COR-L47 (cell line): ENCODE measurements at regions not wholly inside any gene's neighbourhood (a gene's known extent, or its start where the extent isn't known, plus 50 kb on each side); places are given as distances from the start of the nearest gene placed in this dataset.
"Not testable (repeated sequence)": the region's sequence is repeated elsewhere in the genome, so short reads cannot be mapped to it uniquely, and the experiment has no call there.

Experiments
- DNase-seq: peaks from one replicate; lab custom pipeline; 2025; lab: John Stamatoyannopoulos, UW

- no peak for DNase-seq
Measured at GRCh38 chr5:40347981-40348725, 331.6 kb upstream of the PTGER4 start.

GRCh38 chr5:40346901-40347300, 332.8 kb upstream of the PTGER4 start:
- DNase-seq, result no peak

- not testable (repeated sequence) for DNase-seq
Measured at GRCh38 chr5:40338434-40338833, 341.3 kb upstream of the PTGER4 start.

- DNase-seq, result no peak
Measured at GRCh38 chr5:40334242-40334635, 345.5 kb upstream of the PTGER4 start.

- DNase-seq, result no peak
Measured at GRCh38 chr5:40333459-40334241, 346.1 kb upstream of the PTGER4 start.

GRCh38 chr5:40332970-40333369, 346.7 kb upstream of the PTGER4 start:
- DNase-seq, result no peak

GRCh38 chr5:40331616-40332015, 348.1 kb upstream of the PTGER4 start:
- DNase-seq, result no peak

GRCh38 chr5:40321514-40321913, 358.2 kb upstream of the PTGER4 start:
- no peak for DNase-seq

GRCh38 chr5:40318395-40318794, 361.3 kb upstream of the PTGER4 start:
- no peak for DNase-seq

- no peak for DNase-seq
Measured at GRCh38 chr5:40317023-40317422, 362.7 kb upstream of the PTGER4 start.

- no peak for DNase-seq
Measured at GRCh38 chr5:40315126-40315525, 364.6 kb upstream of the PTGER4 start.

GRCh38 chr5:40314275-40314674, 365.4 kb upstream of the PTGER4 start:
- no peak for DNase-seq

GRCh38 chr5:40312205-40312604, 367.5 kb upstream of the PTGER4 start:
- no peak for DNase-seq

GRCh38 chr5:40309851-40310250, 369.9 kb upstream of the PTGER4 start:
- no peak for DNase-seq

- no peak for DNase-seq
Measured at GRCh38 chr5:40308867-40309266, 370.8 kb upstream of the PTGER4 start.

GRCh38 chr5:40307920-40308319, 371.8 kb upstream of the PTGER4 start:
- no peak for DNase-seq

- no peak for DNase-seq
Measured at GRCh38 chr5:40306869-40307487, 372.7 kb upstream of the PTGER4 start.

GRCh38 chr5:40292006-40292405, 387.7 kb upstream of the PTGER4 start:
- DNase-seq, result no peak

GRCh38 chr5:40291338-40291737, 388.4 kb upstream of the PTGER4 start:
- DNase-seq, result no peak

- DNase-seq, result no peak
Measured at GRCh38 chr5:40288800-40289485, 390.8 kb upstream of the PTGER4 start.

GRCh38 chr5:40284863-40285262, 394.9 kb upstream of the PTGER4 start:
- no peak for DNase-seq

- DNase-seq, result no peak
Measured at GRCh38 chr5:40278881-40279280, 400.8 kb upstream of the PTGER4 start.
